Testis (tissue), 2 donors: ENCODE measurements at regions not wholly inside any gene's neighbourhood (a gene's known extent, or its start where the extent isn't known, plus 50 kb on each side); places are given as distances from the start of the nearest gene placed in this dataset.

ENCODE experiments used
- DNase-seq: peaks from one replicate; pipeline ENCODE4 v3.0.0-alpha.2; 2019
- H3K27ac ChIP-seq, 2 donors: fragments of 200-600 bp; sonication (generic); one replicate each; pipeline ENCODE4 v1.5.1; 2019
- H3K27me3 ChIP-seq: fragments of 200-600 bp; sonication (generic); one replicate; pipeline ENCODE4 v1.5.1; 2019
- H3K36me3 ChIP-seq: fragments of 200-600 bp; sonication (generic); one replicate; pipeline ENCODE4 v1.5.1; 2017; ENCODE audit warnings: low read depth; ENCODE audit errors: missing control alignments
- H3K4me1 ChIP-seq: fragments of 200-600 bp; sonication (generic); one replicate; pipeline ENCODE4 v1.5.1; 2019
- H3K4me3 ChIP-seq, 2 donors: fragments of 200-600 bp; sonication (generic); one replicate each; pipeline ENCODE4 v1.5.1; 2017 to 2019
- H3K9me3 ChIP-seq: fragments of 200-600 bp; sonication (generic); one replicate; pipeline ENCODE4 v1.5.1; 2017
- POLR2A ChIP-seq: fragments of 450-650 bp; IDR thresholded peaks from one replicate; pipeline ENCODE4 v1.6.1; 2017; ENCODE audit warnings: antibody characterized with exemption, mild to moderate bottlenecking, moderate library complexity
- WGBS, 2 donors: methylation state at CpG; one replicate each; pipeline ENCODE4 v1.1.5; 2018; 5-methylcytosine and 5-hydroxymethylcytosine counted together
- intact Hi-C: fragments of 100-400 bp; cut with DNase I; formaldehyde crosslinking; loops from one replicate; pipeline ENCODE4 v1.15.1; 2023; ENCODE audit warnings: low total_unique reads
- TF ChIP-seq, protein P1 (sequence below), 3 experiments: fragments of 450-650 bp in 2 of 3; fragments of 200-600 bp in 1 of 3; sonication (generic) in 1 of 3; IDR thresholded peaks; one replicate each; pipeline ENCODE4 v1.5.1; 2016 to 2019; ENCODE audit warnings: antibody characterized with exemption in 3 of 3, mild to moderate bottlenecking in 2 of 3, moderate library complexity in 1 of 3

- 92 to 100% methylated on average over 1 of the region's 1 CpG for WGBS, 2 donors
- H3K27ac ChIP-seq: no peak overlapping the region
- no peaks in the 10 kb centered on the region for H3K9me3 ChIP-seq
- no peak overlapping the region for H3K4me3 ChIP-seq
- H3K27me3 ChIP-seq: no peaks in the 10 kb centered on the region
- no peaks in the 10 kb centered on the region for H3K4me1 ChIP-seq
- TF ChIP-seq POLR2A: no peak
- TF ChIP-seq, protein P1, sequence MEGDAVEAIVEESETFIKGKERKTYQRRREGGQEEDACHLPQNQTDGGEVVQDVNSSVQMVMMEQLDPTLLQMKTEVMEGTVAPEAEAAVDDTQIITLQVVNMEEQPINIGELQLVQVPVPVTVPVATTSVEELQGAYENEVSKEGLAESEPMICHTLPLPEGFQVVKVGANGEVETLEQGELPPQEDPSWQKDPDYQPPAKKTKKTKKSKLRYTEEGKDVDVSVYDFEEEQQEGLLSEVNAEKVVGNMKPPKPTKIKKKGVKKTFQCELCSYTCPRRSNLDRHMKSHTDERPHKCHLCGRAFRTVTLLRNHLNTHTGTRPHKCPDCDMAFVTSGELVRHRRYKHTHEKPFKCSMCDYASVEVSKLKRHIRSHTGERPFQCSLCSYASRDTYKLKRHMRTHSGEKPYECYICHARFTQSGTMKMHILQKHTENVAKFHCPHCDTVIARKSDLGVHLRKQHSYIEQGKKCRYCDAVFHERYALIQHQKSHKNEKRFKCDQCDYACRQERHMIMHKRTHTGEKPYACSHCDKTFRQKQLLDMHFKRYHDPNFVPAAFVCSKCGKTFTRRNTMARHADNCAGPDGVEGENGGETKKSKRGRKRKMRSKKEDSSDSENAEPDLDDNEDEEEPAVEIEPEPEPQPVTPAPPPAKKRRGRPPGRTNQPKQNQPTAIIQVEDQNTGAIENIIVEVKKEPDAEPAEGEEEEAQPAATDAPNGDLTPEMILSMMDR (IDR thresholded peaks at IDR 0.05): no peak
- no peaks in the 10 kb centered on the region for H3K36me3 ChIP-seq
- no peak for DNase-seq
- intact Hi-C loops: no loop called here
Measured at GRCh38 chrX:98516120-98516519, 1632.4 kb downstream of the RPA4 start.

GRCh38 chrX:98523026-98523425 is 1639.3 kb downstream of the RPA4 start:
- DNase-seq: no peak
- Histone ChIP-seq H3K9me3 (no peaks in the 10 kb centered on the region), H3K4me1 (no peaks in the 10 kb centered on the region), H3K36me3 (no peaks in the 10 kb centered on the region), H3K27me3 (no peaks in the 10 kb centered on the region), H3K27ac (no peak overlapping the region), H3K4me3 (no peak overlapping the region)
- TF ChIP-seq POLR2A: no peak
- TF ChIP-seq, protein P1 (IDR thresholded peaks at IDR 0.05): no peak
- WGBS, 2 donors: 67 to 77% methylated on average over 3 of the region's 3 CpGs
- intact Hi-C loops: no loop called here

DNA sequence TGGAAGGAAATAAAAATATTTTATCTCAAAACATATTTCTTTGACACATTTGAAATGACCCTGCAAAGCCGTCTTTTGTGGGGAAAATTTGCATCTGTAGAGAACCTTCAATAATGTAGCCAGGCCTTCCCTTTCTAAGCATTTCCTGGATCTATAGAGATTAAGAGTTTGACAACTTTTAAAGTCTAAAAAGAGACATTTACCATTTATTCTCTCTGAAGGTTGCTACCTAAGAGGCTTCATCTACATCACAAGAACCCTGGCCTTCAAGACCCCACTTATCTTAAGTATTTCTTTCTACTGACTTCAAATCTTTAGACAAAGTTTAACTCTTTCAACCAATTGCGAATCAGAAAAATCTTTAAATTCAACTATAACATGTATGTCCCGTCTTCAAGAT is 1639.8 kb downstream of the RPA4 start:
- no peak for DNase-seq
- H3K9me3 ChIP-seq: no peaks in the 10 kb centered on the region
- H3K27ac ChIP-seq: no peak overlapping the region
- H3K4me3 ChIP-seq: no peak overlapping the region
- TF ChIP-seq, protein P1 (IDR thresholded peaks at IDR 0.05): no peak
- TF ChIP-seq POLR2A: no peak
- no peaks in the 10 kb centered on the region for H3K36me3 ChIP-seq
- H3K27me3 ChIP-seq: no peaks in the 10 kb centered on the region
- no peaks in the 10 kb centered on the region for H3K4me1 ChIP-seq
- intact Hi-C loops: no loop called here
- WGBS, 2 donors: 87 to 90% methylated on average over 3 of the region's 3 CpGs

- Histone ChIP-seq H3K4me1 (no peaks in the 10 kb centered on the region), H3K27ac (no peak overlapping the region), H3K9me3 (no peaks in the 10 kb centered on the region), H3K36me3 (no peaks in the 10 kb centered on the region), H3K4me3 (no peak overlapping the region), H3K27me3 (no peaks in the 10 kb centered on the region)
- TF ChIP-seq, protein P1 (IDR thresholded peaks at IDR 0.05): no peak
- TF ChIP-seq POLR2A: no peak
- DNase-seq: no peak
- WGBS, 2 donors: 14 to 64% methylated on average over 2 of the region's 2 CpGs
- intact Hi-C loops: no loop called here
Measured at GRCh38 chrX:98548519-98548918, 1664.8 kb downstream of the RPA4 start.

- TF ChIP-seq POLR2A: no peak
- TF ChIP-seq, protein P1 (IDR thresholded peaks at IDR 0.05): no peak
- Histone ChIP-seq H3K27ac (no peak overlapping the region), H3K36me3 (no peaks in the 10 kb centered on the region), H3K9me3 (no peaks in the 10 kb centered on the region), H3K4me3 (no peak overlapping the region), H3K4me1 (no peaks in the 10 kb centered on the region), H3K27me3 (no peaks in the 10 kb centered on the region)
- intact Hi-C loops: no loop called here
- 83 to 90% methylated on average over 2 of the region's 2 CpGs for WGBS, 2 donors
- DNase-seq: no peak
Measured at GRCh38 chrX:98568795-98569194, 1685.1 kb downstream of the RPA4 start.
